Stimulated activated naive CD8-positive, alpha-beta T cell treated with anti-CD3 and anti-CD28 coated beads, Interleukin-15, amount 100 ng/mL, for 72 hours (primary cell): ENCODE measurements at regions not wholly inside any gene's neighbourhood (a gene's known extent, or its start where the extent isn't known, plus 50 kb on each side); places are given as distances from the start of the nearest gene placed in this dataset.

Experiments
- ATAC-seq: fragments of 150-1000 bp; cut with Tn5 transposase; 2 replicates; pipeline ENCODE4 v1.10.0; 2021; ENCODE audit warnings: mild to moderate bottlenecking, moderate library complexity
- DNase-seq, 2 donors: peaks; one replicate each; pipeline ENCODE4 v3.0.0; 2021 to 2022
- H3K27ac Mint-ChIP-seq, 2 donors: one replicate each; pipeline ENCODE4 v1.8.0; 2022; ENCODE audit warnings: mild to moderate bottlenecking in 2 of 2, mixed read lengths in 2 of 2, moderate library complexity in 2 of 2
- H3K27me3 Mint-ChIP-seq: one replicate; pipeline ENCODE4 v1.8.0; 2022; ENCODE audit warnings: mixed read lengths
- H3K4me1 Mint-ChIP-seq: one replicate; pipeline ENCODE4 v1.8.0; 2022; ENCODE audit warnings: mild to moderate bottlenecking, mixed read lengths
- H3K4me3 Mint-ChIP-seq, 2 donors: one replicate each; pipeline ENCODE4 v1.8.0; 2022; ENCODE audit warnings: mild to moderate bottlenecking in 2 of 2, mixed read lengths in 2 of 2, moderate library complexity in 1 of 2
- H3K9me3 Mint-ChIP-seq, 2 donors: one replicate each; pipeline ENCODE4 v1.8.0; 2022; ENCODE audit warnings: mixed read lengths in 2 of 2

GRCh38 chr4:13891544-13891939, 264.0 kb upstream of the BOD1L1 start:
- Mint-ChIP-seq H3K9me3 (no peaks in the 10 kb centered on the region), H3K27me3 (no peaks in the 10 kb centered on the region), H3K27ac (no peak overlapping the region), H3K4me3 (no peak overlapping the region), H3K4me1 (no peaks in the 10 kb centered on the region)
- ATAC-seq (no peak), DNase-seq (no peak)

- ATAC-seq, result no peak
- Mint-ChIP-seq H3K27me3 (no peaks in the 10 kb centered on the region), H3K27ac (no peak overlapping the region), H3K9me3 (no peaks in the 10 kb centered on the region), H3K4me3 (no peak overlapping the region), H3K4me1 (no peaks in the 10 kb centered on the region)
- no peak for DNase-seq
These were observed 265.2 kb upstream of the BOD1L1 start for GRCh38 chr4:13892739-13893105.

GRCh38 chr4:13893211-13893610, 265.7 kb upstream of the BOD1L1 start:
- H3K27ac Mint-ChIP-seq, result no peak overlapping the region
- DNase-seq (no peak), ATAC-seq (no peak)
- no peaks in the 10 kb centered on the region for H3K4me1 Mint-ChIP-seq
- no peaks in the 10 kb centered on the region for H3K9me3 Mint-ChIP-seq
- H3K4me3 Mint-ChIP-seq, result no peak overlapping the region
- no peaks in the 10 kb centered on the region for H3K27me3 Mint-ChIP-seq

GRCh38 chr4:13893987-13894386, 266.5 kb upstream of the BOD1L1 start:
- DNase-seq (no peak), ATAC-seq (no peak)
- H3K27me3 Mint-ChIP-seq, result no peaks in the 10 kb centered on the region
- H3K27ac Mint-ChIP-seq, result no peak overlapping the region
- H3K9me3 Mint-ChIP-seq, result no peaks in the 10 kb centered on the region
- no peaks in the 10 kb centered on the region for H3K4me1 Mint-ChIP-seq
- H3K4me3 Mint-ChIP-seq, result no peak overlapping the region

- H3K4me1 Mint-ChIP-seq, result no peaks in the 10 kb centered on the region
- DNase-seq (no peak), ATAC-seq (no peak)
- H3K9me3 Mint-ChIP-seq, result no peaks in the 10 kb centered on the region
- no peak overlapping the region for H3K4me3 Mint-ChIP-seq
- H3K27ac Mint-ChIP-seq, result no peak overlapping the region
- H3K27me3 Mint-ChIP-seq, result no peaks in the 10 kb centered on the region
These were observed 273.3 kb upstream of the BOD1L1 start for GRCh38 chr4:13900780-13901179.

- DNase-seq, result no peak
- H3K9me3 Mint-ChIP-seq, result no peaks in the 10 kb centered on the region
- H3K4me3 Mint-ChIP-seq, result no peak overlapping the region
- H3K27ac Mint-ChIP-seq, result no peak overlapping the region
- no peaks in the 10 kb centered on the region for H3K27me3 Mint-ChIP-seq
- no peak for ATAC-seq
- H3K4me1 Mint-ChIP-seq, result no peaks in the 10 kb centered on the region
These were observed 274.6 kb upstream of the BOD1L1 start for GRCh38 chr4:13902146-13902545.

- Mint-ChIP-seq H3K9me3 (no peaks in the 10 kb centered on the region), H3K27me3 (no peaks in the 10 kb centered on the region), H3K27ac (no peak overlapping the region), H3K4me3 (no peak overlapping the region), H3K4me1 (no peaks in the 10 kb centered on the region)
- DNase-seq (no peak), ATAC-seq (no peak)
These were observed 275.5 kb upstream of the BOD1L1 start for GRCh38 chr4:13903061-13903460.

GRCh38 chr4:13903901-13904300, 276.4 kb upstream of the BOD1L1 start:
- Mint-ChIP-seq H3K27me3 (no peaks in the 10 kb centered on the region), H3K9me3 (no peaks in the 10 kb centered on the region), H3K4me3 (no peak overlapping the region), H3K4me1 (no peaks in the 10 kb centered on the region), H3K27ac (no peak overlapping the region)
- DNase-seq, result no peak
- ATAC-seq, result no peak

DNA sequence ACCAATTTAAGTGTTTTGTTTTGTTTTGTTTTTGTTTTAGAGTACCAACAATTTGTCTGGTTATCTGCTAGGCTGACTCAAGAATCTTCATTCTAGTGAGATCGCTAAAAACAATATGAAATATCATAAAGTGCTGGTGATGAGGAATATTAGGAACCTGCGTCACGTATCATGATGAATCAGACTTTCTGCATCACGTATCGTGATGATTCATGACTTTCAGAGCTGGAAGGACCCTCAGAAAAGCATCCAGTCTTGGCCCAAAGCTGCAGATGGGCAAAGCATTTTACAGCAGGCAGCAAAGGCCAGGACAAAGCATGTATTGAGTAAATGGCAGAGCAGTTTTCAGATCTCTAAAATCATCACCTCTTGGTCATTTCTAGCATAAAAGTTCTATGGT, 278.0 kb upstream of the BOD1L1 start:
- no peak for DNase-seq
- ATAC-seq, result no peak
- H3K4me3 Mint-ChIP-seq, result no peak overlapping the region
- H3K9me3 Mint-ChIP-seq, result no peaks in the 10 kb centered on the region
- no peaks in the 10 kb centered on the region for H3K4me1 Mint-ChIP-seq
- no peak overlapping the region for H3K27ac Mint-ChIP-seq
- no peaks in the 10 kb centered on the region for H3K27me3 Mint-ChIP-seq

DNA sequence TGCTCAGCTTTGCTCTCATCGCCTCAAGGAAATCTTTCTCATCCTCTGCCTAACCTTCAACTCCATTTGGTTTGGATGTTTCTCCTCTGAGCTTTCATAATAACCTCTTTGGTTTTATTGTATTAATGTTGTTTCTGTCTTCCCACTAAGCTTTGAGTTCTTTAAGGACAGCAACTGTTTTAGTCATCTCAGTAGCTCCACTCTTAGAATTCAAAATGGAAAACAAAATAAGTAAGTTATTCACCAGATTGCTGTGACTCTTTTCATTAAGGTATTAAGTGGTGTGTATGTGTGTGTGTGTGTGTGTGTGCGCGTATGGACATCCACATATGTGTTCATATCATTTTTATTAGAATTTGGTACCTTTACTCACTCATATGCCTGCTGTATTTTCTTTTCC, 279.2 kb upstream of the BOD1L1 start:
- no peak overlapping the region for H3K4me3 Mint-ChIP-seq
- no peak overlapping the region for H3K27ac Mint-ChIP-seq
- H3K27me3 Mint-ChIP-seq, result no peaks in the 10 kb centered on the region
- H3K4me1 Mint-ChIP-seq, result no peaks in the 10 kb centered on the region
- ATAC-seq (no peak), DNase-seq (no peak)
- no peaks in the 10 kb centered on the region for H3K9me3 Mint-ChIP-seq

DNA sequence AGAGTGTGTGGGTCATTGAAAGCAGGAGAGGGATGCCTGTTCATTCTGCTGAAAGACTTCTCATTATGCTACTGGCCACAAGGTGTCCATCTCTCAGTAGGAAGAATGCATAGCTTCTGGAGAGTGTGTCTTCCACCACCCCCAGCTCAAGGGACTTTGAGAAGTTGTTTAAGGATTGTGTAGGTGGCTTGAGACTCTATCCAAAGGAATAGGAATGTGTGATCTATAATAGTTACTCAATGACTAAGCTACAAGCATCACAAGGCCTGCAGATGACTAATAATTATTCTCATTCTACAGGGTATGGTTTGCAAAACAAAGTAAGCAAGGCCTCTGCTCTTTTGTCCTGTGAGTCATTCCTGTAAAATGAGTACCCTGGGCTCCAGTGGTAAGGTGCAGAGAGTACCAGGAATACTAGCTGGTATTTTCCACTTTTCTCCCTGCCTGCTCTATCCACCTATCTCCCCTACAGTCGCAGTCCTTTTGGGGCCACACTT, 279.8 kb upstream of the BOD1L1 start:
- Mint-ChIP-seq H3K4me1 (no peaks in the 10 kb centered on the region), H3K9me3 (no peaks in the 10 kb centered on the region), H3K27ac (no peak overlapping the region), H3K27me3 (no peaks in the 10 kb centered on the region), H3K4me3 (no peak overlapping the region)
- DNase-seq, result no peak
- no peak for ATAC-seq

DNA sequence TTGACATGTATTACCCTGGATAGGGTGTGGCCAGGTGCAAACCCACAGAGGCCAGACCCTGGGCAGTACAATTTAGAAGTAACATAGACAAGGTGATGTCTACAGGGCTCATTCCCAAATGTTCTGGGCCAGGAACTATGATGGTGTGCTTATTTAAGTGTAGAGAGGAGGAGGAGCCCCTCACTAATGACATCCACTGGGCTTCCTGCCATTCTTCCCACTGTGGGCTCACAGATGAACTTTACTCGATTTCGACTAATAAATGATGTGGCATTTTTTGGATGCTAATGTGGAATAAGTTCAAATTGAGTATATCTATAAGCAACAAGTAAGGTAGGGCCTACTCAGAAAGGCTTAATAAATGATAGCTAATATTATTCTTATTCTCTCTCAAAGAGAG, 280.9 kb upstream of the BOD1L1 start:
- Mint-ChIP-seq H3K4me3 (no peak overlapping the region), H3K9me3 (no peaks in the 10 kb centered on the region), H3K4me1 (no peaks in the 10 kb centered on the region)

GRCh38 chr4:13910556-13910955, 283.0 kb upstream of the BOD1L1 start:
- no peaks in the 10 kb centered on the region for H3K9me3 Mint-ChIP-seq
- H3K4me1 Mint-ChIP-seq, result no peaks in the 10 kb centered on the region
- no peak overlapping the region for H3K27ac Mint-ChIP-seq
- no peak for DNase-seq
- H3K4me3 Mint-ChIP-seq, result no peak overlapping the region
- ATAC-seq, result no peak
- H3K27me3 Mint-ChIP-seq, result peaks cover 15% of the 10 kb centered on the region

More for the DNA sequence above, 280.9 kb upstream of the BOD1L1 start:
- DNase-seq (no peak), ATAC-seq (no peak)
- Mint-ChIP-seq H3K27me3 (peaks cover 5% of the 10 kb centered on the region), H3K27ac (no peak overlapping the region)

DNA sequence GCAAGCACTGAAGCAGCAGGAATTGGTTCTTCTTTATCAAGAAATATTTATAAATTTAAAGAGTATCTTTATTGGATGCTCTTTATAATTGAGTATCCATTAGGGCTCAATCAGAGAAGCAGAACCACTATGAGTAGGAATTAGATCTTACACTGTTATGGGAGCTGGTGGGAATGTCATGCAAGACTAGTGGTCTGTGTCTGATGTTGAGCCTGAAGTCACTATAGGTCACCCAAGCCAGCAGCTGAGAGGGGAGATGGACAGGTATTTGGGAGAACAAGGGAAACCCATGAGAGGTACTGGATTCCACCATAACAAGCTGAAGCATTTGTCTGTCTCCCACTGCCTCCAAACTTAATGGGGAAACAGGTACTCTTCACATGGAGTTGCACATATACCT, 283.7 kb upstream of the BOD1L1 start:
- H3K4me3 Mint-ChIP-seq, result no peak overlapping the region
- no peaks in the 10 kb centered on the region for H3K9me3 Mint-ChIP-seq
- ATAC-seq (no peak), DNase-seq (no peak)
- H3K27ac Mint-ChIP-seq, result no peak overlapping the region
- H3K4me1 Mint-ChIP-seq, result no peaks in the 10 kb centered on the region
- H3K27me3 Mint-ChIP-seq, result peaks cover 15% of the 10 kb centered on the region

DNA sequence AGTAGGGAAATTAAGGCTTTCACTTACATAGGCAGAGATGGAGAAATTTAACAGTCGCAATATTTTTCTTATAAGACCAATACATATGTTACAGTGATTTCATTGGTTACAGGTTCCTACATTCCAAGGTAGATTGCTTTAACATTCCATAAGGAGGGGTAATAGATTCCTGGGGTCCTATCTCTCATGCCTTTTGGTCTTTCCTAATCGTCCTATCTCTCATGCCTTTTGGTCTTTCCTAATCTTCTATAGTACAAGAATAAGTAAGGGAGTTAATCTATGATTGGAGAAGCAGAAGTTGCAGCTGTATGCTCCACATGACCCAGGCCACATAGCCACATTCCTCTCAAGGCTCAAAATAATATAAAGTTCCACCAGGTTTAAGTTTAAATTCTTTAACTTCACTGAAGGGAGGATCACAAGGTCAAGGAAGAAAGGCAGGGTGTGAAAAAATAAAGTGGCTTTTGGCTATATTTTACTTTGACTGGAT, 285.0 kb upstream of the BOD1L1 start:
- ATAC-seq (no peak), DNase-seq (no peak)
- H3K9me3 Mint-ChIP-seq, result no peaks in the 10 kb centered on the region
- no peaks in the 10 kb centered on the region for H3K4me1 Mint-ChIP-seq
- no peak overlapping the region for H3K4me3 Mint-ChIP-seq
- H3K27me3 Mint-ChIP-seq, result peaks cover 15% of the 10 kb centered on the region
- no peak overlapping the region for H3K27ac Mint-ChIP-seq

DNA sequence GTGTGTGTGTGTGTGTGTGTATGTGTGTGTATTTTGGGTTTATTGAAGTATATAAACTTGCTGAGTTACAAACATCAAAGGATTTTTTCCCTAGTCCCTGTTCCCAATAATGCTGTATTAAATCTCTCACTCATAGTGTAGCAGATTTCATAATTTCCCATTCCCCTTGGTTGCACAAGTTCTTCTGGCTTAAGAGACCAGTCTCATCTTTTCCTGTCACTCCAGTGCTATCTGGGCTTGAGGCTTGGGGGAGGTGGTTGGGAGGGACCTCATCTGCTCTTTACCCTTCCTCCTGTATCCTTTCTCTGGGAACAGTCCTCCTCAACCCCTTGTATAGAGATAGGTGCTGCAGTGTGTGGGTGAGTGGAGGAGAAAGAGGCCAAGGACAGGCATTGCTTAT, 285.4 kb upstream of the BOD1L1 start:
- DNase-seq (no peak), ATAC-seq (no peak)
- no peak overlapping the region for H3K27ac Mint-ChIP-seq
- H3K9me3 Mint-ChIP-seq, result no peaks in the 10 kb centered on the region
- no peaks in the 10 kb centered on the region for H3K4me1 Mint-ChIP-seq
- peaks cover 15% of the 10 kb centered on the region for H3K27me3 Mint-ChIP-seq
- no peak overlapping the region for H3K4me3 Mint-ChIP-seq

DNA sequence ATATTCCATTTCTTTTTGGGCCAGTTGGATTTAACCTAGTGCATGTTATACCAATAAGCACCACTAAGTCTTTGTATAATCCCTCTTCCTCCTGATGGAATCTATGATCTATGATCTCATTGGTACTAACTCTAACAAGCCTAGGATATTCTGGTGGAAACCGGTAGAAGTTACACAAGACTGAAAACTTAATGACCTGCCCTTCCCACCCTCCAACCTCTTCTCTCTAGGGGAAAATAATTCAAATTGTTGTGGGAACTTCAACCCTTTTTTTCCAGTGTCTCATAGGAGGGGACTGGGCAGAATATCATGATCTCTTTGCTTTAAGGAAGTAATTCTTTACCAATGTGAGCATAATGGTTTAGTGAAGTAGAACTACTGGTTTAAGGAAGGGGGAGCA, 289.5 kb upstream of the BOD1L1 start:
- DNase-seq (no peak), ATAC-seq (no peak)
- H3K4me3 Mint-ChIP-seq, result no peak overlapping the region
- H3K9me3 Mint-ChIP-seq, result no peaks in the 10 kb centered on the region
- H3K27me3 Mint-ChIP-seq, result peaks cover 15% of the 10 kb centered on the region
- H3K27ac Mint-ChIP-seq, result no peak overlapping the region
- no peaks in the 10 kb centered on the region for H3K4me1 Mint-ChIP-seq
